ENCODE measurements at regions not wholly inside any gene's neighbourhood (a gene's known extent, or its start where the extent isn't known, plus 50 kb on each side); places are given as distances from the start of the nearest gene placed in this dataset.
"Not testable (repeated sequence)": the region's sequence is repeated elsewhere in the genome, so short reads cannot be mapped to it uniquely, and the experiment has no call there.

- Mint-ChIP-seq H3K4me1 (no peaks in the 10 kb centered on the region), H3K27me3 (no peaks in the 10 kb centered on the region), H3K9me3 (peaks cover 0 to 1% (median 0%) of the 10 kb centered on the region in 3 donors), H3K27ac (no peak overlapping the region), H3K4me3 (no peak overlapping the region), H3K36me3 (no peaks in the 10 kb centered on the region)
These were observed 227.7 kb upstream of the ANO5 start for GRCh38 chr11:21965221-21965620.

- Mint-ChIP-seq H3K27me3 (no peaks in the 10 kb centered on the region), H3K9me3 (peaks cover 0 to 4% (median 2%) of the 10 kb centered on the region in 3 donors), H3K36me3 (no peaks in the 10 kb centered on the region), H3K4me1 (no peaks in the 10 kb centered on the region), H3K4me3 (no peak overlapping the region), H3K27ac (no peak overlapping the region)
These were observed 224.2 kb upstream of the ANO5 start for GRCh38 chr11:21968702-21969101.

GRCh38 chr11:21969841-21970240, 223.0 kb upstream of the ANO5 start:
- Mint-ChIP-seq H3K27me3 (no peaks in the 10 kb centered on the region), H3K9me3 (peaks cover 0 to 4% (median 2%) of the 10 kb centered on the region in 3 donors), H3K36me3 (no peaks in the 10 kb centered on the region), H3K4me1 (no peaks in the 10 kb centered on the region), H3K4me3 (no peak overlapping the region), H3K27ac (no peak overlapping the region)

GRCh38 chr11:21975242-21975641, 217.6 kb upstream of the ANO5 start:
- Mint-ChIP-seq H3K36me3 (no peaks in the 10 kb centered on the region), H3K27ac (no peak overlapping the region), H3K4me1 (no peaks in the 10 kb centered on the region), H3K4me3 (no peak overlapping the region), H3K9me3 (peaks cover 0 to 8% (median 3%) of the 10 kb centered on the region in 3 donors), H3K27me3 (no peaks in the 10 kb centered on the region)

- Mint-ChIP-seq H3K4me1 (no peaks in the 10 kb centered on the region), H3K36me3 (no peaks in the 10 kb centered on the region), H3K9me3 (peaks cover 0 to 8% (median 3%) of the 10 kb centered on the region in 3 donors), H3K4me3 (no peak overlapping the region), H3K27ac (no peak overlapping the region), H3K27me3 (no peaks in the 10 kb centered on the region)
These were observed 216.7 kb upstream of the ANO5 start for GRCh38 chr11:21976210-21976609.

- Mint-ChIP-seq H3K27me3 (no peaks in the 10 kb centered on the region), H3K36me3 (peaks cover 1% of the 10 kb centered on the region), H3K4me3 (no peak overlapping the region), H3K9me3 (peaks cover 2 to 11% (median 8%) of the 10 kb centered on the region in 3 donors), H3K27ac (no peak overlapping the region), H3K4me1 (no peaks in the 10 kb centered on the region)
These were observed 209.5 kb upstream of the ANO5 start for GRCh38 chr11:21983431-21983830.

- no peak overlapping the region for H3K27ac Mint-ChIP-seq
- no peak overlapping the region for H3K4me3 Mint-ChIP-seq
- H3K36me3 Mint-ChIP-seq = peaks cover 1% of the 10 kb centered on the region
- H3K4me1 Mint-ChIP-seq = no peaks in the 10 kb centered on the region
- no peaks in the 10 kb centered on the region for H3K27me3 Mint-ChIP-seq
- H3K9me3 Mint-ChIP-seq = peaks cover 2 to 12% (median 7%) of the 10 kb centered on the region in 3 donors
These were observed 206.5 kb upstream of the ANO5 start for GRCh38 chr11:21986361-21986760.

- Mint-ChIP-seq H3K27ac (no peak overlapping the region), H3K4me1 (no peaks in the 10 kb centered on the region), H3K9me3 (peaks cover 2 to 12% (median 7%) of the 10 kb centered on the region in 3 donors), H3K27me3 (no peaks in the 10 kb centered on the region), H3K36me3 (peaks cover 1% of the 10 kb centered on the region), H3K4me3 (no peak overlapping the region)
These were observed 205.6 kb upstream of the ANO5 start for GRCh38 chr11:21987261-21987660.

- Mint-ChIP-seq H3K4me1 (no peaks in the 10 kb centered on the region), H3K27ac (no peak overlapping the region), H3K36me3 (peaks cover 1% of the 10 kb centered on the region), H3K27me3 (no peaks in the 10 kb centered on the region), H3K9me3 (peaks cover 0 to 7% (median under 1%) of the 10 kb centered on the region in 3 donors), H3K4me3 (no peak overlapping the region)
These were observed 204.4 kb upstream of the ANO5 start for GRCh38 chr11:21988477-21988876.

- H3K4me3 Mint-ChIP-seq, H3K4me1 Mint-ChIP-seq, H3K36me3 Mint-ChIP-seq, H3K27me3 Mint-ChIP-seq, H3K27ac Mint-ChIP-seq: not testable (repeated sequence)
- H3K9me3 Mint-ChIP-seq = peaks cover 0 to 12% (median 0%) of the 10 kb centered on the region in 3 donors
These were observed 191.1 kb upstream of the ANO5 start for GRCh38 chr11:22001803-22002202.

- Mint-ChIP-seq H3K4me3 (no peak overlapping the region), H3K27ac (no peak overlapping the region), H3K36me3 (no peaks in the 10 kb centered on the region), H3K9me3 (peaks cover 0 to 12% (median 2%) of the 10 kb centered on the region in 3 donors), H3K4me1 (no peaks in the 10 kb centered on the region), H3K27me3 (no peaks in the 10 kb centered on the region)
These were observed 186.0 kb upstream of the ANO5 start for GRCh38 chr11:22006901-22007300.

GRCh38 chr11:22031791-22032190, 161.1 kb upstream of the ANO5 start:
- H3K9me3 Mint-ChIP-seq = peaks cover under 1 to 17% (median 14%) of the 10 kb centered on the region in 3 donors
- no peaks in the 10 kb centered on the region for H3K4me1 Mint-ChIP-seq
- H3K27me3 Mint-ChIP-seq = no peaks in the 10 kb centered on the region
- no peak overlapping the region for H3K4me3 Mint-ChIP-seq
- no peak overlapping the region for H3K27ac Mint-ChIP-seq
- H3K36me3 Mint-ChIP-seq = peaks cover 2% of the 10 kb centered on the region

- no peaks in the 10 kb centered on the region for H3K4me1 Mint-ChIP-seq
These were observed 155.4 kb upstream of the ANO5 start for GRCh38 chr11:22037505-22037904.

GRCh38 chr11:22041039-22041438, 151.8 kb upstream of the ANO5 start:
- no peaks in the 10 kb centered on the region for H3K4me1 Mint-ChIP-seq
- no peak overlapping the region for H3K27ac Mint-ChIP-seq
- peaks cover 2 to 12% (median 7%) of the 10 kb centered on the region in 3 donors for H3K9me3 Mint-ChIP-seq
- no peak overlapping the region for H3K4me3 Mint-ChIP-seq
- H3K36me3 Mint-ChIP-seq = no peaks in the 10 kb centered on the region
- H3K27me3 Mint-ChIP-seq = no peaks in the 10 kb centered on the region

More at GRCh38 chr11:22037505-22037904, 155.4 kb upstream of the ANO5 start:
- Mint-ChIP-seq H3K27ac (no peak overlapping the region), H3K36me3 (no peaks in the 10 kb centered on the region), H3K9me3 (peaks cover 2 to 10% (median 7%) of the 10 kb centered on the region in 3 donors), H3K4me3 (no peak overlapping the region), H3K27me3 (no peaks in the 10 kb centered on the region)

- no peak overlapping the region for H3K4me3 Mint-ChIP-seq
- peaks cover 3% of the 10 kb centered on the region for H3K36me3 Mint-ChIP-seq
- no peaks in the 10 kb centered on the region for H3K4me1 Mint-ChIP-seq
- H3K27me3 Mint-ChIP-seq = no peaks in the 10 kb centered on the region
- H3K27ac Mint-ChIP-seq = no peak overlapping the region
- peaks cover 0 to 8% (median 2%) of the 10 kb centered on the region in 3 donors for H3K9me3 Mint-ChIP-seq
These were observed 150.8 kb upstream of the ANO5 start for GRCh38 chr11:22042081-22042480.

GRCh38 chr11:22044126-22044525, 148.8 kb upstream of the ANO5 start:
- no peak overlapping the region for H3K4me3 Mint-ChIP-seq
- no peak overlapping the region for H3K27ac Mint-ChIP-seq
- no peaks in the 10 kb centered on the region for H3K27me3 Mint-ChIP-seq
- H3K36me3 Mint-ChIP-seq = peaks cover 3% of the 10 kb centered on the region
- peaks cover 2 to 6% (median 2%) of the 10 kb centered on the region in 3 donors for H3K9me3 Mint-ChIP-seq
- no peaks in the 10 kb centered on the region for H3K4me1 Mint-ChIP-seq
